IPS-NIHi11 (cell line): ENCODE measurements at regions not wholly inside any gene's neighbourhood (a gene's known extent, or its start where the extent isn't known, plus 50 kb on each side); places are given as distances from the start of the nearest gene placed in this dataset.
"Not testable (repeated sequence)": the region's sequence is repeated elsewhere in the genome, so short reads cannot be mapped to it uniquely, and the experiment has no call there.

Experiments
- DNase-seq: peaks from one replicate; pipeline ENCODE4 v3.0.0; 2012; ENCODE audit warnings: mixed read lengths, low spot score

GRCh38 chr6:141498977-141499376, 633.7 kb upstream of the GJE1 start:
- no peak for DNase-seq

GRCh38 chr6:141492521-141493284, 640.0 kb upstream of the GJE1 start:
- no peak for DNase-seq

GRCh38 chr6:141491684-141492083, 641.0 kb upstream of the GJE1 start:
- no peak for DNase-seq

GRCh38 chr6:141490982-141491381, 641.7 kb upstream of the GJE1 start:
- DNase-seq = no peak

- no peak for DNase-seq
Observed at GRCh38 chr6:141488488-141488887, 644.2 kb upstream of the GJE1 start.

- no peak for DNase-seq
Observed at GRCh38 chr6:141486942-141487341, 645.8 kb upstream of the GJE1 start.

GRCh38 chr6:141484711-141485110, 648.0 kb upstream of the GJE1 start:
- no peak for DNase-seq

GRCh38 chr6:141483598-141484061, 649.1 kb upstream of the GJE1 start:
- no peak for DNase-seq

GRCh38 chr6:141482796-141483597, 649.7 kb upstream of the GJE1 start:
- no peak for DNase-seq

GRCh38 chr6:141475259-141475658, 657.5 kb upstream of the GJE1 start:
- no peak for DNase-seq

- DNase-seq = peak; percentile 23
Observed at GRCh38 chr6:141472162-141472928, 660.4 kb upstream of the GJE1 start.

GRCh38 chr6:141470810-141471209, 661.9 kb upstream of the GJE1 start:
- DNase-seq = no peak

- no peak for DNase-seq
Observed at GRCh38 chr6:141467881-141468280, 664.8 kb upstream of the GJE1 start.

- no peak for DNase-seq
Observed at GRCh38 chr6:141467041-141467440, 665.7 kb upstream of the GJE1 start.

- no peak for DNase-seq
Observed at GRCh38 chr6:141464896-141465295, 667.8 kb upstream of the GJE1 start.

GRCh38 chr6:141464490-141464889, 668.2 kb upstream of the GJE1 start:
- DNase-seq = no peak

GRCh38 chr6:141463237-141463977, 669.3 kb upstream of the GJE1 start:
- no peak for DNase-seq

GRCh38 chr6:141460743-141461484, 671.8 kb upstream of the GJE1 start:
- no peak for DNase-seq

GRCh38 chr6:141460245-141460644, 672.5 kb upstream of the GJE1 start:
- not testable (repeated sequence) for DNase-seq

- not testable (repeated sequence) for DNase-seq
Observed at GRCh38 chr6:141457984-141458383, 674.7 kb upstream of the GJE1 start.

- DNase-seq = no peak
Observed at GRCh38 chr6:141452354-141452686, 680.4 kb upstream of the GJE1 start.
